ENCODE measurements at regions not wholly inside any gene's neighbourhood (a gene's known extent, or its start where the extent isn't known, plus 50 kb on each side); places are given as distances from the start of the nearest gene placed in this dataset.

DNA sequence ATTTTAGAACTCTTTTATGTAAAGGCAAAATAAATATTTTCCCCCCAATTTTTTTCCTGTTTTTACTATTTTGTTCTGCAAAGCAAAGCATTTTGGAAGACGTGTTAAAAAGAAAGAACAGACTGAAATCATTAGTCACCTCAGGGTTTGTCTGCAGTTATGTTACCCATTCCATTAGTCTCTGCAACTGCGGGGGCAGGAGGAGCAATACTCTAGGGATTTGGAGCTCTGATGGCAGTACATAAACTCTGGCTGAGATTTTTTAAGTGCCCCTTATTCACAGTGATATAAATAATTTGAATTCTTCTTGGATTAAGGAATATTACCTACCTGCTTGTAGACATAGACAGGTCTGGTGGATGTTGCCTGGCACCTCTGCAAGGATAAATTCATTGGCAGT, 88.0 kb upstream of the CELF4 start:
- no peaks in the 10 kb centered on the region for H3K36me3 Mint-ChIP-seq (ENCODE audit: low read depth, unreplicated experiment)
- H4K20me1 ChIP-seq (ENCODE audit: insufficient read depth, low read length): no peaks in the 10 kb centered on the region
- H3K27me3 Mint-ChIP-seq (ENCODE audit: low read depth, unreplicated experiment): no peaks in the 10 kb centered on the region
- no peak overlapping the region for H3K9ac ChIP-seq (ENCODE audit: low read length)
- H3K4me3 Mint-ChIP-seq (ENCODE audit: unreplicated experiment): no peak overlapping the region
- no peak overlapping the region for H3K27ac ChIP-seq (ENCODE audit: low read depth, low read length)
- DNase-seq (ENCODE audit: low read depth) (no peak), FAIRE-seq (no peak)
- H3K4me3 ChIP-seq (ENCODE audit: insufficient read depth, low read depth, low read length): no peak overlapping the region
- peak overlapping the region; percentile 37 for H3K27ac Mint-ChIP-seq (ENCODE audit: unreplicated experiment)
- H3K4me1 Mint-ChIP-seq (ENCODE audit: low read depth, unreplicated experiment): peaks cover 20% of the 10 kb centered on the region
- no peak overlapping the region for H2AFZ ChIP-seq (ENCODE audit: low read depth, low read length)
- H3K27me3 ChIP-seq (ENCODE audit: insufficient read depth, low read length): no peaks in the 10 kb centered on the region
- H3K9me3 ChIP-seq (ENCODE audit: insufficient read depth, low read depth, low read length): no peaks in the 10 kb centered on the region
- no peak overlapping the region for H3K4me2 ChIP-seq (ENCODE audit: low read length)
- TF ChIP-seq EZH2 (IDR thresholded peaks at IDR 0.05; ENCODE audit: insufficient read depth, low read length): no peak
- TF ChIP-seq, protein P1, sequence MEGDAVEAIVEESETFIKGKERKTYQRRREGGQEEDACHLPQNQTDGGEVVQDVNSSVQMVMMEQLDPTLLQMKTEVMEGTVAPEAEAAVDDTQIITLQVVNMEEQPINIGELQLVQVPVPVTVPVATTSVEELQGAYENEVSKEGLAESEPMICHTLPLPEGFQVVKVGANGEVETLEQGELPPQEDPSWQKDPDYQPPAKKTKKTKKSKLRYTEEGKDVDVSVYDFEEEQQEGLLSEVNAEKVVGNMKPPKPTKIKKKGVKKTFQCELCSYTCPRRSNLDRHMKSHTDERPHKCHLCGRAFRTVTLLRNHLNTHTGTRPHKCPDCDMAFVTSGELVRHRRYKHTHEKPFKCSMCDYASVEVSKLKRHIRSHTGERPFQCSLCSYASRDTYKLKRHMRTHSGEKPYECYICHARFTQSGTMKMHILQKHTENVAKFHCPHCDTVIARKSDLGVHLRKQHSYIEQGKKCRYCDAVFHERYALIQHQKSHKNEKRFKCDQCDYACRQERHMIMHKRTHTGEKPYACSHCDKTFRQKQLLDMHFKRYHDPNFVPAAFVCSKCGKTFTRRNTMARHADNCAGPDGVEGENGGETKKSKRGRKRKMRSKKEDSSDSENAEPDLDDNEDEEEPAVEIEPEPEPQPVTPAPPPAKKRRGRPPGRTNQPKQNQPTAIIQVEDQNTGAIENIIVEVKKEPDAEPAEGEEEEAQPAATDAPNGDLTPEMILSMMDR (IDR thresholded peaks at IDR 0.05; ENCODE audit: insufficient read depth, low read depth, low read length): no peak
- H3K9me3 Mint-ChIP-seq (ENCODE audit: unreplicated experiment): peaks cover 7% of the 10 kb centered on the region
- H3K79me2 ChIP-seq (ENCODE audit: insufficient read depth, low read length): no peaks in the 10 kb centered on the region
- H3K36me3 ChIP-seq (ENCODE audit: insufficient read depth, low read length): no peaks in the 10 kb centered on the region
- H3K4me1 ChIP-seq (ENCODE audit: insufficient read depth, low read length): no peaks in the 10 kb centered on the region

DNA sequence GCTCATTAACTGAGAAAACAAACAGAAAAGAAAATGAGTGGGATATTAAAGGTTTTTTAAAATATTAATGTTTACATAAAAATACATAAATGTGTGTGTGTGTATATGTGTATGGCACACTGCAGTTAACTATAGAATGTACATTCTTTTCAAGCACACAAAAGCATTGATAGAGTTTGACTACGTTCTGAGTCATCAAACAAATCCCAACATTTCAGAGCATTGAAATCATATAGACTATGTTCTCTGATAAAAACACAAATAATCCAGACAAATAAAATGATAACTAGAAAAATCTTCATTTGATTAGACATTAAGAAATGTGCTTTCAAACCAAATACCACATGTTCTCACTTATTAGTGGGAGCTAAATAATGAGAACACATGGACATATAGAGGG, 84.3 kb upstream of the CELF4 start:
- Histone ChIP-seq H3K9me3 (ENCODE audit: insufficient read depth, low read depth, low read length) (no peaks in the 10 kb centered on the region), H3K4me3 (ENCODE audit: insufficient read depth, low read depth, low read length) (no peak overlapping the region), H3K4me1 (ENCODE audit: insufficient read depth, low read length) (no peaks in the 10 kb centered on the region), H3K79me2 (ENCODE audit: insufficient read depth, low read length) (no peaks in the 10 kb centered on the region), H3K27me3 (ENCODE audit: insufficient read depth, low read length) (no peaks in the 10 kb centered on the region), H3K27ac (ENCODE audit: low read depth, low read length) (no peak overlapping the region), H3K9ac (ENCODE audit: low read length) (no peak overlapping the region), H4K20me1 (ENCODE audit: insufficient read depth, low read length) (no peaks in the 10 kb centered on the region), H3K4me2 (ENCODE audit: low read length) (no peak overlapping the region), H2AFZ (ENCODE audit: low read depth, low read length) (no peak overlapping the region), H3K36me3 (ENCODE audit: insufficient read depth, low read length) (no peaks in the 10 kb centered on the region)
- DNase-seq (ENCODE audit: low read depth): no peak
- no peak overlapping the region for H3K27ac Mint-ChIP-seq (ENCODE audit: unreplicated experiment)
- peaks cover 18% of the 10 kb centered on the region for H3K9me3 Mint-ChIP-seq (ENCODE audit: unreplicated experiment)
- H3K36me3 Mint-ChIP-seq (ENCODE audit: low read depth, unreplicated experiment): no peaks in the 10 kb centered on the region
- no peak for FAIRE-seq
- TF ChIP-seq, protein P1 (IDR thresholded peaks at IDR 0.05; ENCODE audit: insufficient read depth, low read depth, low read length): no peak
- H3K4me3 Mint-ChIP-seq (ENCODE audit: unreplicated experiment): no peak overlapping the region
- no peaks in the 10 kb centered on the region for H3K27me3 Mint-ChIP-seq (ENCODE audit: low read depth, unreplicated experiment)
- H3K4me1 Mint-ChIP-seq (ENCODE audit: low read depth, unreplicated experiment): peaks cover 13% of the 10 kb centered on the region

DNA sequence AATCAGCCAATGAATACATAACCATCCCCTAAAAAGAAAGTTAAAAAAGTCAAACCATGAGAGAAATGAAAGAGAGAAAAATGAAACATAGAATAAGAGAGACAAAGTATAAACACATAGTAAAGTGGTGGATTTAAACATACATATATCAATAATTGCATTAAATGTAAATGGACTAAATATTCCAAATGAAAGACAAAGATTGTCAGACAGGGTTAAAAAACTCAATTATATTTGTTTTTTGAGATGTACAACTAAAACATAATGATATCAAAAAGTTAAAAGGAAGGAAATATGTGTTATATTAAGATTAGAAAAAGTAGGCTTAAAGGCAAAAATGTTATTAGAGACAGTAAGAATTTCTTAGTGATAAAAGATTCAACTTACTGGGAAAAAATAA, 83.8 kb upstream of the CELF4 start:
- no peak for TF ChIP-seq EZH2 (IDR thresholded peaks at IDR 0.05; ENCODE audit: insufficient read depth, low read length)
- TF ChIP-seq, protein P1 (IDR thresholded peaks at IDR 0.05; ENCODE audit: insufficient read depth, low read depth, low read length): no peak
- H3K4me3 Mint-ChIP-seq (ENCODE audit: unreplicated experiment): no peak overlapping the region
- no peaks in the 10 kb centered on the region for H3K36me3 Mint-ChIP-seq (ENCODE audit: low read depth, unreplicated experiment)
- no peak overlapping the region for H3K27ac Mint-ChIP-seq (ENCODE audit: unreplicated experiment)
- Histone ChIP-seq H3K9me3 (ENCODE audit: insufficient read depth, low read depth, low read length) (no peaks in the 10 kb centered on the region), H3K36me3 (ENCODE audit: insufficient read depth, low read length) (no peaks in the 10 kb centered on the region), H3K79me2 (ENCODE audit: insufficient read depth, low read length) (no peaks in the 10 kb centered on the region), H3K9ac (ENCODE audit: low read length) (no peak overlapping the region), H3K27ac (ENCODE audit: low read depth, low read length) (no peak overlapping the region), H3K27me3 (ENCODE audit: insufficient read depth, low read length) (no peaks in the 10 kb centered on the region), H3K4me1 (ENCODE audit: insufficient read depth, low read length) (no peaks in the 10 kb centered on the region), H3K4me2 (ENCODE audit: low read length) (no peak overlapping the region), H4K20me1 (ENCODE audit: insufficient read depth, low read length) (no peaks in the 10 kb centered on the region), H2AFZ (ENCODE audit: low read depth, low read length) (no peak overlapping the region), H3K4me3 (ENCODE audit: insufficient read depth, low read depth, low read length) (no peak overlapping the region)
- H3K9me3 Mint-ChIP-seq (ENCODE audit: unreplicated experiment): peaks cover 18% of the 10 kb centered on the region
- FAIRE-seq: no peak
- no peak for DNase-seq (ENCODE audit: low read depth)
- H3K27me3 Mint-ChIP-seq (ENCODE audit: low read depth, unreplicated experiment): no peaks in the 10 kb centered on the region
- peaks cover 11% of the 10 kb centered on the region for H3K4me1 Mint-ChIP-seq (ENCODE audit: low read depth, unreplicated experiment)
